ENCODE measurements at regions not wholly inside any gene's neighbourhood (a gene's known extent, or its start where the extent isn't known, plus 50 kb on each side); places are given as distances from the start of the nearest gene placed in this dataset.
"Not testable (repeated sequence)": the region's sequence is repeated elsewhere in the genome, so short reads cannot be mapped to it uniquely, and the experiment has no call there.

- no peak for ATAC-seq (ENCODE audit: low read depth)
- no peak for DNase-seq (ENCODE audit: low spot score)
- Histone ChIP-seq H3K36me3 (ENCODE audit: low read depth) (no peaks in the 10 kb centered on the region), H3K4me1 (ENCODE audit: insufficient read depth, poor library complexity, severe bottlenecking) (no peaks in the 10 kb centered on the region), H3K9me3 (ENCODE audit: severe bottlenecking) (peaks cover 5% of the 10 kb centered on the region), H3K27me3 (ENCODE audit: insufficient read depth, poor library complexity, severe bottlenecking) (no peaks in the 10 kb centered on the region), H3K4me3 (ENCODE audit: severe bottlenecking) (no peak overlapping the region), H3K27ac (ENCODE audit: poor library complexity, severe bottlenecking) (no peak overlapping the region)
- no peak for TF ChIP-seq CTCF (IDR thresholded peaks at IDR 0.05; ENCODE audit: poor library complexity, severe bottlenecking)
Observed at GRCh38 chr3:180782195-180782984, 103.1 kb upstream of the CCDC39 start.

- H3K27me3 ChIP-seq (ENCODE audit: insufficient read depth, poor library complexity, severe bottlenecking); ATAC-seq (ENCODE audit: low read depth); H3K4me1 ChIP-seq (ENCODE audit: insufficient read depth, poor library complexity, severe bottlenecking); H3K36me3 ChIP-seq (ENCODE audit: low read depth); H3K9me3 ChIP-seq (ENCODE audit: severe bottlenecking); H3K27ac ChIP-seq (ENCODE audit: poor library complexity, severe bottlenecking); H3K4me3 ChIP-seq (ENCODE audit: severe bottlenecking); DNase-seq (ENCODE audit: low spot score): not testable (repeated sequence)
Observed at GRCh38 chr3:180786227-180786626, 106.9 kb upstream of the CCDC39 start.

- ATAC-seq (ENCODE audit: low read depth) (no peak), DNase-seq (ENCODE audit: low spot score) (no peak)
- Histone ChIP-seq H3K4me3 (ENCODE audit: severe bottlenecking) (no peak overlapping the region), H3K27me3 (ENCODE audit: insufficient read depth, poor library complexity, severe bottlenecking) (no peaks in the 10 kb centered on the region), H3K36me3 (ENCODE audit: low read depth) (no peaks in the 10 kb centered on the region), H3K9me3 (ENCODE audit: severe bottlenecking) (no peaks in the 10 kb centered on the region), H3K27ac (ENCODE audit: poor library complexity, severe bottlenecking) (no peak overlapping the region), H3K4me1 (ENCODE audit: insufficient read depth, poor library complexity, severe bottlenecking) (no peaks in the 10 kb centered on the region)
- no peak for TF ChIP-seq CTCF (IDR thresholded peaks at IDR 0.05; ENCODE audit: poor library complexity, severe bottlenecking)
Observed at GRCh38 chr3:180789774-180790173, 110.5 kb upstream of the CCDC39 start.

GRCh38 chr3:180798197-180798596, 114.3 kb upstream of the FXR1 start:
- Histone ChIP-seq H3K36me3 (ENCODE audit: low read depth) (no peaks in the 10 kb centered on the region), H3K4me1 (ENCODE audit: insufficient read depth, poor library complexity, severe bottlenecking) (no peaks in the 10 kb centered on the region), H3K27me3 (ENCODE audit: insufficient read depth, poor library complexity, severe bottlenecking) (no peaks in the 10 kb centered on the region), H3K27ac (ENCODE audit: poor library complexity, severe bottlenecking) (no peak overlapping the region), H3K4me3 (ENCODE audit: severe bottlenecking) (no peak overlapping the region), H3K9me3 (ENCODE audit: severe bottlenecking) (no peaks in the 10 kb centered on the region)
- DNase-seq (ENCODE audit: low spot score) (no peak), ATAC-seq (ENCODE audit: low read depth) (no peak)
- no peak for TF ChIP-seq CTCF (IDR thresholded peaks at IDR 0.05; ENCODE audit: poor library complexity, severe bottlenecking)

GRCh38 chr3:180802837-180803236, 109.6 kb upstream of the FXR1 start:
- no peaks in the 10 kb centered on the region for H3K9me3 ChIP-seq (ENCODE audit: severe bottlenecking)
- no peak overlapping the region for H3K27ac ChIP-seq (ENCODE audit: poor library complexity, severe bottlenecking)
- TF ChIP-seq CTCF (IDR thresholded peaks at IDR 0.05; ENCODE audit: poor library complexity, severe bottlenecking): peak; percentile 72
- no peaks in the 10 kb centered on the region for H3K4me1 ChIP-seq (ENCODE audit: insufficient read depth, poor library complexity, severe bottlenecking)
- peak; percentile 48; the same call in 1 of the 3 replicates for ATAC-seq (ENCODE audit: low read depth)
- no peaks in the 10 kb centered on the region for H3K36me3 ChIP-seq (ENCODE audit: low read depth)
- H3K27me3 ChIP-seq (ENCODE audit: insufficient read depth, poor library complexity, severe bottlenecking): no peaks in the 10 kb centered on the region
- DNase-seq (ENCODE audit: low spot score): no peak
- H3K4me3 ChIP-seq (ENCODE audit: severe bottlenecking): no peak overlapping the region
